MCF 10A (cell line): ENCODE measurements at regions not wholly inside any gene's neighbourhood (a gene's known extent, or its start where the extent isn't known, plus 50 kb on each side); places are given as distances from the start of the nearest gene placed in this dataset.

Experiments
- BruUV-seq: library from RNA; stranded (reverse); fragments of 400-500 nt; replicated peaks from 2 replicates; lab custom pipeline; 2021; lab: Mats Ljungman, UMichigan
- CTCF ChIA-PET: fragments of 300-600 bp; sonication (Branson Sonifier 250); formaldehyde crosslinking; extraction: SDS; loops from one replicate; lab custom pipeline; 2021; ENCODE audit warnings: antibody characterized with exemption, inconsistent platforms; lab: Yijun Ruan, JAX
- POLR2A ChIA-PET: fragments of 300-600, 350-650 bp; sonication (Branson Sonifier 250); formaldehyde crosslinking; extraction: SDS; loops from one replicate; lab custom pipeline; 2020; ENCODE audit warnings: antibody characterized with exemption, inconsistent platforms; lab: Yijun Ruan, JAX
- DNase-seq: peaks from one replicate; pipeline ENCODE4 v3.0.0-alpha.2; 2018; ENCODE audit not compliant: unreplicated experiment
- H3K27ac Mint-ChIP-seq: one replicate; pipeline ENCODE4 v1.8.0; 2022; ENCODE audit warnings: mild to moderate bottlenecking, low read depth, mixed read lengths; ENCODE audit not compliant: unreplicated experiment
- H3K27me3 Mint-ChIP-seq: one replicate; pipeline ENCODE4 v1.8.0; 2022; ENCODE audit warnings: mixed read lengths; ENCODE audit not compliant: insufficient read depth, unreplicated experiment
- H3K36me3 Mint-ChIP-seq: one replicate; pipeline ENCODE4 v1.8.0; 2022; ENCODE audit warnings: mild to moderate bottlenecking, moderate library complexity, mixed read lengths; ENCODE audit not compliant: insufficient read depth, unreplicated experiment
- H3K4me1 Mint-ChIP-seq: one replicate; pipeline ENCODE4 v1.8.0; 2022; ENCODE audit warnings: mixed read lengths; ENCODE audit not compliant: insufficient read depth, unreplicated experiment
- H3K4me3 Mint-ChIP-seq: one replicate; pipeline ENCODE4 v1.8.0; 2022; ENCODE audit warnings: mild to moderate bottlenecking, moderate library complexity, mixed read lengths; ENCODE audit not compliant: unreplicated experiment
- H3K9me3 Mint-ChIP-seq: one replicate; pipeline ENCODE4 v1.8.0; 2022; ENCODE audit warnings: mixed read lengths; ENCODE audit not compliant: unreplicated experiment
- intact Hi-C: fragments of 100-400 bp; cut with micrococcal nuclease; formaldehyde crosslinking; loops from 2 replicates; pipeline ENCODE4 v1.14.1; 2022
- TF ChIP-seq, protein P1 (sequence below): fragments of 200-600 bp; IDR thresholded peaks from one replicate; pipeline ENCODE4 v1.8.0; 2022; ENCODE audit warnings: antibody characterized with exemption, mild to moderate bottlenecking; ENCODE audit not compliant: unreplicated experiment

DNA sequence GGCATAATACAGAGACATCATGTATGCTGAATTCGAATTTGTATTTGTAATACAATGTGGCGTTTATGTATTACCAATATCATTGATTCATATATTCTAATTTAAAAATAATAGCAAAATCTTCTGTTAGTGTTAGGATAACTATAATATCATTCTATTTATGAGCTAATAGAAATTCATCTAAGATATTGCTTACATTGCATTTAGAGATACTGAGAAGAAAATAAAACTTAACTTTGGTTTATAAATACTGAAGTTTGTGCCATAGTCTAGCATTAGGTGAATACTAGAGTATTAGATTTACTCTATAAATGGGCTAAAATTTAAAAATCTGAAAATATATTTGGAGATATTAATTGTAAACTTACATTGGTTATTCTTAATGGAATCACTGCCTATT is 1590.6 kb downstream of the PCDH18 start:
- no TSS peak for BruUV-seq
- ChIA-PET CTCF (interaction anchor here (0.6 to 1.0 kb wide), 2 partner anchors 12 to 15 kb away, joined by 3 read pairs; no protein-coding TSS in a partner anchor), POLR2A (no interaction called here)
- H3K27me3 Mint-ChIP-seq: no peaks in the 10 kb centered on the region
- no peak overlapping the region for H3K4me3 Mint-ChIP-seq
- no peak for DNase-seq
- H3K9me3 Mint-ChIP-seq: no peaks in the 10 kb centered on the region
- H3K36me3 Mint-ChIP-seq: no peaks in the 10 kb centered on the region
- intact Hi-C loops: no loop called here
- no peak overlapping the region for H3K27ac Mint-ChIP-seq
- no peaks in the 10 kb centered on the region for H3K4me1 Mint-ChIP-seq
- TF ChIP-seq, protein P1, sequence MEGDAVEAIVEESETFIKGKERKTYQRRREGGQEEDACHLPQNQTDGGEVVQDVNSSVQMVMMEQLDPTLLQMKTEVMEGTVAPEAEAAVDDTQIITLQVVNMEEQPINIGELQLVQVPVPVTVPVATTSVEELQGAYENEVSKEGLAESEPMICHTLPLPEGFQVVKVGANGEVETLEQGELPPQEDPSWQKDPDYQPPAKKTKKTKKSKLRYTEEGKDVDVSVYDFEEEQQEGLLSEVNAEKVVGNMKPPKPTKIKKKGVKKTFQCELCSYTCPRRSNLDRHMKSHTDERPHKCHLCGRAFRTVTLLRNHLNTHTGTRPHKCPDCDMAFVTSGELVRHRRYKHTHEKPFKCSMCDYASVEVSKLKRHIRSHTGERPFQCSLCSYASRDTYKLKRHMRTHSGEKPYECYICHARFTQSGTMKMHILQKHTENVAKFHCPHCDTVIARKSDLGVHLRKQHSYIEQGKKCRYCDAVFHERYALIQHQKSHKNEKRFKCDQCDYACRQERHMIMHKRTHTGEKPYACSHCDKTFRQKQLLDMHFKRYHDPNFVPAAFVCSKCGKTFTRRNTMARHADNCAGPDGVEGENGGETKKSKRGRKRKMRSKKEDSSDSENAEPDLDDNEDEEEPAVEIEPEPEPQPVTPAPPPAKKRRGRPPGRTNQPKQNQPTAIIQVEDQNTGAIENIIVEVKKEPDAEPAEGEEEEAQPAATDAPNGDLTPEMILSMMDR: no peak

DNA sequence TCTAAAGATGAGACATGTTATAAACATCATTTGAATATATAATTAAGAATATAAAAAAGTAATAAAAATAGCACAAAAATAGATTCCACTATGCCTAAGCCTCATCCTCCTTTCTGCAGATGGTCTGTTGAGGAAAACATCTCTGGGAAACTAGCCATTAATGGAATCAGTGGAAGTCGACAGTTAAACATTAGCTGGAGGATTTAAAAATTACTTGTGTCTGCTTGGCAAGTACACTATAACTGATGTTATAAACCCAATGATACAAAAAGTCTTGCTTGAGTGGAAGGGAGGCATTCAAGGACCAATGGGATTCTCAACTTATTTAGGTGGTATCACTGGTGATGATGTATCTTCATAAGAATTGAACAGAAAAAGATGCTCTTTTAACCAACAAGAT is 1598.3 kb downstream of the PCDH18 start:
- POLR2A ChIA-PET: no interaction called here
- BruUV-seq: no TSS peak
- no peaks in the 10 kb centered on the region for H3K36me3 Mint-ChIP-seq
- intact Hi-C loops: no loop called here
- no peak for DNase-seq
- H3K4me1 Mint-ChIP-seq: no peaks in the 10 kb centered on the region
- no peak overlapping the region for H3K4me3 Mint-ChIP-seq
- CTCF ChIA-PET: interaction anchor here (0.6 to 0.7 kb wide), 2 partner anchors 14 to 22 kb away, joined by 3 to 4 read pairs; no protein-coding TSS in a partner anchor
- H3K27ac Mint-ChIP-seq: no peak overlapping the region
- H3K27me3 Mint-ChIP-seq: no peaks in the 10 kb centered on the region
- H3K9me3 Mint-ChIP-seq: peaks cover 8% of the 10 kb centered on the region
- TF ChIP-seq, protein P1: no peak

DNA sequence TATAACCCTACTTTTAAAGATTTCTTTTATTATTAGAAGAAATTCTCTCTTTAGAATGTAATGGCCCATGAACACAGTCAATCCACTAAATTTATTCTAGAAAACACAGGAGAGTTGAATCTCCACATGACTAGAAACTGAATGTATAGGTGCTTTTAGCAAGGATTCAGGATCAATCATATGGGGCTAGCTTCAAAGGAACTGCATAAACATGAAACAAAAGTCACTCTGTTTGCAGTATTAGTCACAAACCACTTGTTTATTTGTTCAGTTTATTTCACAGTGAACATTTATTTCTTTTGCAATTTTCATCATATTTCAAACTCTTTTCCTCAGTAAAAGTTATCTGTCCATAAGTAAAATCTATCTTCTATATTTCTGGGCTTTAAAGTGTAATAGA is 1604.6 kb downstream of the PCDH18 start:
- peaks cover 12% of the 10 kb centered on the region for H3K27me3 Mint-ChIP-seq
- no peaks in the 10 kb centered on the region for H3K4me1 Mint-ChIP-seq
- peak; percentile 38 for DNase-seq
- intact Hi-C loops: no loop called here
- POLR2A ChIA-PET: interaction anchor here (0.7 kb wide), 1 partner anchor 559 kb away, joined by 3 read pairs; no protein-coding TSS in a partner anchor
- CTCF ChIA-PET: no interaction called here
- TF ChIP-seq, protein P1: no peak
- H3K4me3 Mint-ChIP-seq: no peak overlapping the region
- H3K9me3 Mint-ChIP-seq: peaks cover 8% of the 10 kb centered on the region
- H3K27ac Mint-ChIP-seq: no peak overlapping the region
- BruUV-seq: no TSS peak
- no peaks in the 10 kb centered on the region for H3K36me3 Mint-ChIP-seq

DNA sequence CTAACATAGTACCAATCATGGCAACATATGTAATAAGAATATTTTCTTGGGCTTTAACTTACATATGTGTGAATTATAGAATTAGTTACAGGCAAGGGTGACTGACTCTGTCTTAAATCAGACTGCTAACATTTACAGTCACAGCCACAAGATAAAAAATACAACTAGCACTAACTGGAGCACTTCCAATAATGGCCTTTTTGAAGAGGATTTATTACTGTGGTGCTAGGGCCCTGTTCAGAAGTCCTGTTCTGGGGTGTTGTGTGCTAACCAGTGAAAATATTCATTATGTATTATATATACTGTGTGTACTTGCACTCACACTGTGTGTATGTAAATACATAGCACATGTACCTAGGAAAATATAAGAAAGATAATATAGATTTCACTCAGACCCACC is 1611.2 kb downstream of the PCDH18 start:
- Mint-ChIP-seq H3K27ac (no peak overlapping the region), H3K9me3 (no peaks in the 10 kb centered on the region), H3K4me1 (no peaks in the 10 kb centered on the region), H3K27me3 (peaks cover 23% of the 10 kb centered on the region), H3K4me3 (no peak overlapping the region), H3K36me3 (no peaks in the 10 kb centered on the region)
- TF ChIP-seq, protein P1: no peak
- CTCF ChIA-PET: interaction anchor here (0.8 kb wide), 1 partner anchor 18 kb away, joined by 3 read pairs; no protein-coding TSS in a partner anchor
- intact Hi-C loops: no loop called here
- no peak for DNase-seq
- no TSS peak for BruUV-seq
- POLR2A ChIA-PET: no interaction called here
